HTR-8/SVneo (cell line): ENCODE measurements at regions not wholly inside any gene's neighbourhood (a gene's known extent, or its start where the extent isn't known, plus 50 kb on each side); places are given as distances from the start of the nearest gene placed in this dataset.
"Not testable (repeated sequence)": the region's sequence is repeated elsewhere in the genome, so short reads cannot be mapped to it uniquely, and the experiment has no call there.

ENCODE experiments used
- DNase-seq: peaks from one replicate; pipeline ENCODE4 v3.0.0; 2011; ENCODE audit warnings: low spot score, mixed read lengths; ENCODE audit not compliant: insufficient read length
- FAIRE-seq: peaks from 2 replicates; lab custom pipeline; 2011; peaks lifted over from hg19 to GRCh38; lab: Jason Lieb, UNC

GRCh38 chr6:48957781-48958180 lies 505.3 kb downstream of the MMUT start:
- DNase-seq (no peak), FAIRE-seq (no peak)

DNA sequence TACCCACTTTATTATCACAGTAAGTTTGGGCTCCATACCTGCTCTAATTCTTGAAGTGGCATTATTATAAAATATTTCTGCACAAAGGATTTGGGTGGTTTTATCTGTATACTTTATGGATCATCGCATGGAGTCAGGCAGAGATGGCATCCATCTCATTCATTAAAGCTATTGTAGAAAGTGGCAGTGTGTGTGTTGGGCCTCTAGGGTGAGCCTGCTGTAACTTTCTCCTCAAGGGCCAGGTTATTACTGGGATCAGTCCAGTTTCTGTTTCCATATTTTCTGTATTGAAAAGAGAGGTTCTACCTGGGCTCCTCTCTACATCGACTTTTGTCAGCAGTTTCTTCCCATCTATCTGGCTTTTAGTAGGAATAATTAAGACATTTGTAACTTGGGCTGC lies 511.1 kb downstream of the MMUT start:
- DNase-seq (no peak), FAIRE-seq (no peak)

DNA sequence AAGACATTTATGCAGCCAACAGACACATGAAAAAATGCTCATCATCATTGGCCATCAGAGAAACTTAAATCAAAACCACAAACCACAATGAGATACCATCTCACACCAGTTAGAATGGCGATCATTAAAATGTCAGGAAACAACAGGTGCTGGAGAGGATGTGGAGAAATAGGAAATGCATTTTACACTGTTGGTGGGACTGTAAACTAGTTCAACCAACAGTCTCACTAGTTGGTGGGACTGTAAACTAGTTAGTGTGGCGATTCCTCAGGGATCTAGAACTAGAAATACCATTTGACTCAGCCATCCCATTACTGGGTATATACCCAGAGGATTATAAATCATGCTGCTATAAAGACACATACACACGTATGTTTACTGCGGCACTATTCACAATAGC lies 518.8 kb downstream of the MMUT start:
- FAIRE-seq, result peak; percentile 76
- not testable (repeated sequence) for DNase-seq

DNA sequence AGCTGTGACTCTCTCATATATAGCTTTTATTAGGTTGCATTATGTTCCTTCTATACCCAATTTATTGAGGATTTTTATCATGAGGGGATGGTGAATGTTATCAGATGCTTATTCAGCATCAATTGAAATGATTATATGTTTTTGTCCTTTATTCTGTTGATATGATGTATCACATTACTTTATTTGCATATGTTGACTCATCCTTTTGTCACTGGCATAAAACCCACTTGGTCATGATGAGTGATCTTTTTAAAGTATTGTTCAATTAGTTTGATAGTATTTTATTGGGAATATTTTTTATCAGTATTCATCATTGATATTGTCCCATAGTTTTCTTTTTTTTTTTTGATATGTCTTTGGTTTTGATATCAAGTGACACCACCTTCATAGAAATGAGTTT lies 529.9 kb downstream of the MMUT start:
- FAIRE-seq, result no peak

DNA sequence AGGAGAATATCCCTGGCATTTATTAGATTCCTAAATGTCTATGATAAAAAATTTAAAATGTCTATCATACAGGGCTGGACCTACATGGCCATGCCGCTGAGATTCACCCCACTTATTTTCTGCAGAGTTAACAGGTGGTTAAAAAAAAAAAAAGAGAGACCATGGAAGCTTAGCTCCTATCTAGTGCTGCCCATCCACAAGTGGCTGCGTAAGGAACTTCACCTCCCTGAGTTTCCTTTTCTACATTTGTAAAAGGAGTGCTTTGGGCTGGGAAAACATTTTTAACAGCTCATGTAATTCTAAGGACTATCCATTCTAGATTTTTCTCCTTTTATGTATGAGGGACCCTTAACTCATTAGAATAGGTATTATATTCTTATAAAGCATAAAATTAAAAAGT lies 534.1 kb downstream of the MMUT start:
- DNase-seq (no peak), FAIRE-seq (no peak)

More for the DNA sequence above, 529.9 kb downstream of the MMUT start:
- no peak for DNase-seq

DNA sequence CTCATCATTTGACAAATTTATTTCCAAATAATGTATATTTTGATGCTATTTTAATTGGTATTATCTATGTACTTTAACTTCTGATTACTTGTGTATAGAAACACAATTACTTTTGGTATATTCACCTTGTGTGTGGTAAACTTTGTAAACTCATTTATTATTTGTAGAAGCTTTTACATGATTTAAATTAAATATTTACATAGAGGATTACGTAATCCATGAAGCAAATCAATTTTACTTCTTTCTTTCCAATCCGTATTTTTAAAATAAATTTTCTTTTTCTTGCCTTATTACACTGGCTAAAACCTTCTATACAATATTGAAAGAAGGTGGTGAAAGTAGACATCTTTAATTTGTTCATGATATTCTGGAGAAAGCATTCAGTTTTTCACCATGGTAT lies 540.2 kb downstream of the MMUT start:
- DNase-seq, result no peak
- FAIRE-seq, result no peak

DNA sequence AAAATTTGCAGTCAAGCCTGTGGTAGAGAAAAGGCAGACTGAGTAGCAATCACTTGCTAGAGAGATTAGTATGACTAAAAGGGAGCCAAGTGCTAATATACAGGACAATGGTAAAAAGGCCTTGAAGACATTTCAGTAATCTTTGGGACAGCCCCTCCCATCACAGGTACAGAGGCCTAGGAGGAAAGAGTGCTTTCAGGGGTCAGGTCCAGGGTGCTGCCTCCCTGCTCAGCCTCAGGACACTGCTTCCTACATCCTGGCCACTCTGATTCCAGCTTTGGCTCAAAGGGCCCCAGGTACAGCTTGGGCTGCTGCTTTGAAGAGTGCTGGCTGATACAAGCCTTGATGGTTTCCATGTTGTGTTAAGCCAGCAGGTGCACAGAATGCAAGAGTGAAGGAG lies 543.5 kb downstream of the MMUT start:
- no peak for FAIRE-seq

DNA sequence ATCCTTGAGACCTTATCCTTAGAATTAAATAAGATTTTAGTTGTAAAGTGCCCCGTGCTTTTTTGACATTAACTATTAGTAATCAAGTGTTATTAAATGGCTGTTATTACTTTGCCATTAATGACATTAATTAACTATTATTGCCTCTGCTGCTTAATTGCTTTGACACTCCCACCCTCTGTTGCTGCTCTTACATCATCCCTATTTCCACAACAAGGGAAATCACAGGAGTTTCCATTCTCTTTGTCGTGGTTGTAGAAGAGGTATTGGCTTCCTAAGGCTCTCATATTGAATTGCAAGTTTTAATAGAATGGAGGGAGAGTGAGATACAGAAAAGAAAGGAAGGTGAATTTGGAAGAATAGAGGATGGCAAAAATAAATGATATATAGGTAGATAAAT lies 545.8 kb downstream of the MMUT start:
- DNase-seq (no peak), FAIRE-seq (no peak)

More for the DNA sequence above, 543.5 kb downstream of the MMUT start:
- no peak for DNase-seq

DNA sequence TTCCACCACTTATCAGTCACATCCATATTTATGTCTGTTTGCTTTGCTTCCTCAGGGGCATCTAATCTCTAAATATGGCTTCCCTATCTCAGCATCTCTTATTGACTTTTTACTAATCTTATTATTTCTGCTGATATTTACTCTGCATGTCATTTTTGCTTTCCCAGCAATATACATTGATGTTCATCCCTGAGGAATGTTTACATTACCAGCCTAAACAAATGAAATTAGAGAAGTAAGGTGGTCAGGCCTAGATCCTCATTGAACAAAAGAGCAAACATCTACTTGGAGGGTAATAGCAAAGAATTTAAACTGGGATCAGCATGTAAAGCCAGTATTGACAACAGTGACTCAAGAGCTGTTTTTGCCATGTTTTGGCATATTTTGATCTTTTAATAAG lies 546.4 kb downstream of the MMUT start:
- FAIRE-seq (no peak), DNase-seq (no peak)

DNA sequence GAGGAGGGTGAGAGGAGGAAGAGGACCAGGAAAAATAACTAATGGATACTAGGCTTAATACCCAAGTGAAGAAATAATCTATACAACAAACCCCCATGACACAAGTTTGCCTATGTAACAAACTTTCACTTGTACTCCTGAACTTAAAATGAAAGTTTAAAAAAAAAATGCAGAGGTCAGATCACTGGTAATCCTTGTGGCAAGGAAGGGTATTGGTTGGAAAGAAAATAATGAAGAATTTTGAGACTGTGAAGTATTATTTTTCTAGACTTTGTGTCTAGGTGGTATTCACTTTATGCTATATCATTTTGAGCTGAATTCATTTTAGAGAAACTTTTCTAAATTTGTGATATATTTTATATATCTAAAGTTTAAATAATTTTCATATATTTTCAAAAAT lies 547.5 kb downstream of the MMUT start:
- no peak for FAIRE-seq

GRCh38 chr6:48912503-48912902 lies 550.5 kb downstream of the MMUT start:
- no peak for FAIRE-seq

More for the DNA sequence above, 547.5 kb downstream of the MMUT start:
- DNase-seq, result no peak

GRCh38 chr6:48904809-48905208 lies 558.2 kb downstream of the MMUT start:
- no peak for FAIRE-seq
- no peak for DNase-seq

More at GRCh38 chr6:48912503-48912902, 550.5 kb downstream of the MMUT start:
- DNase-seq, result no peak

- no peak for DNase-seq
- no peak for FAIRE-seq
These were observed 568.6 kb downstream of the MMUT start for GRCh38 chr6:48894469-48894868.

DNA sequence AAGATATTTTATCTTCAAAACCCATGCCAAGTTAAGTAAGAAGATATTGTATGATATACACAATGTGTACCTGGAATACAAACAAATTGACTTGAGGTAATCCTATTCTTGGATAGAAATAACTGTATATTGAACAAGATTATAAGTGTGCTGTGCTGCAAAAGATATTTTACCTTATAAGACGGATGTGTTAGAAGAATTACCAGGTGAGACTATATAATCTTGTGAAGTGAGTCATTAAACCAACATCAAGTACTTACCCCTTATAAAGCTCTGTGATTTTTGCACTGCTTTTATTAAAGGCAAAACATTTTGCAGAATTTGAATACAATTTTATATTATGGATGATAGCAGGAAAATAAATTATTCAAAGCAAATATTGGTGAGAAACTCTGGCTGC lies 570.0 kb downstream of the MMUT start:
- no peak for FAIRE-seq
- no peak for DNase-seq

- FAIRE-seq (no peak), DNase-seq (no peak)
These were observed 571.7 kb downstream of the MMUT start for GRCh38 chr6:48891308-48891707.

GRCh38 chr6:48889429-48889828 lies 573.6 kb downstream of the MMUT start:
- FAIRE-seq (no peak), DNase-seq (no peak)

DNA sequence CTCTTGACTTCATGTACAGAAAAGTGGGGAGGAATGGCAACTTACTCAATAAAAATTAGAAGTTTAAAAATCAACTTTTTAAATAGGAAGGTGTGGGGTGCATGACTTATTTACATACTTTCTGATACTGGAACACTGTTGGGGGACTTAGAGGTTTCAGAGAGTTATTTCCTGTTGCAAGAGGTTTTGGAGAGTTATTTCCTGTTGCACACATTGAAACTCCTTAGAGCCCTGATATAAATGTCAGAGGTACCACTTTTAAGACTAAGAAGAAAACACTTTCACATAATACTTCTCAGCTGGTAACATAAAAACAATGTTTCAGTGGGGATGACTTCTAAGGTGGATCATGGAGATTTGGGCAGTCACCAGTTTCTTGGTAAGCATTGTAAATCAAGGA lies 579.9 kb downstream of the MMUT start:
- FAIRE-seq (no peak), DNase-seq (no peak)

- no peak for FAIRE-seq
- no peak for DNase-seq
These were observed 581.5 kb downstream of the MMUT start for GRCh38 chr6:48881551-48881950.

- DNase-seq (no peak), FAIRE-seq (no peak)
These were observed 593.5 kb downstream of the MMUT start for GRCh38 chr6:48869595-48869994.

DNA sequence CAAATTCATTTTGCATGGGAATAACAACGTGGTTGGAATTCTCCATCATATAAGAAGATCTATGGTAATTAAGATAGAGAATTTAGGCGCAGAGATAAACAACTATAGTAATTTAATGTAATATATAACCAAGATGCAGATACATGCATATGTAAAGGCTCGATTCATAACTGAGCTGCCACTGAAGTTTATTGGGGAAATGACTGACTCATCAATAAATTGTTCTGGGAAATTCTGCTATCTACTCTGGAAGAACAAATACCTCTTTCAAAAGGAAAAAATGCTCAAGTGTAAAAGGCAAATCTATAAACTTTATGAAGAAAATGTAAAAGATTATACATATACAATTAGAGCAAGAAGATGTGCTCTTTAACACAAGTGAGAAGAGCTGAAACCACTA lies 596.4 kb downstream of the MMUT start:
- FAIRE-seq (no peak), DNase-seq (no peak)

DNA sequence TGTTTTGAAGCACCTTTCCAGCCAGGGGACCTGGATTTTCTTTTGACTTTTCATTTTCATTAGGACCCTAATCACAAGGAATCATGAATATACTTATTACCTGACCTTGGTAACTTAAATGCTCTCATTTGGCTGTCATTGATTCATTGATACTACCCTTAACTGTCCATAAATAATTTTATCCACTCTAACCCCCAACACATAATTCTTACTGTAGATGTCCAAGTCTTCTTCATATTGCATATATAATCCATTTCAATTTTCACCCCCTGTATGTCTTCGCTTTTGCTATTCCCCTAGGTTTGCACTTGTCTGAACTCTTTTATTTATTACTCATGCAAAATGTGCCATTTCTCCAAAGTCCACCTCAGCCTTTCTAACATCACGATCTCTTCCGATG lies 602.9 kb downstream of the MMUT start:
- DNase-seq (no peak), FAIRE-seq (no peak)

- DNase-seq, result no peak
- FAIRE-seq, result no peak
These were observed 603.4 kb downstream of the MMUT start for GRCh38 chr6:48859562-48860123.

- FAIRE-seq, result no peak
These were observed 617.8 kb downstream of the MMUT start for GRCh38 chr6:48845219-48845618.

More at GRCh38 chr6:48845219-48845618, 617.8 kb downstream of the MMUT start:
- no peak for DNase-seq
